B cell (primary cell): ENCODE measurements at regions not wholly inside any gene's neighbourhood (a gene's known extent, or its start where the extent isn't known, plus 50 kb on each side); places are given as distances from the start of the nearest gene placed in this dataset.

ENCODE experiments used
- ATAC-seq: fragments of 200-7000 bp; cut with Tn5 transposase; one replicate; pipeline ENCODE4 v1.10.0; 2021; ENCODE audit warnings: low read depth, mild to moderate bottlenecking, moderate number of reproducible peaks, moderate library complexity
- CTCF ChIA-PET: fragments of 350-600 bp; sonication (Branson Sonifier 250); formaldehyde crosslinking; loops from one replicate; lab custom pipeline; 2021; ENCODE audit warnings: antibody characterized with exemption, inconsistent platforms; lab: Charles Lee
- POLR2A ChIA-PET: fragments of 350-600 bp; sonication (Branson Sonifier 250); formaldehyde crosslinking; loops from one replicate; lab custom pipeline; 2021; ENCODE audit warnings: antibody characterized with exemption; lab: Charles Lee
- DNase-seq: peaks from one replicate; pipeline ENCODE4 v3.0.0; 2013
- H2AFZ ChIP-seq: 2 replicates; pipeline ENCODE4 v1.6.1; 2012; ENCODE audit warnings: mild to moderate bottlenecking, low read depth, low read length; ENCODE audit not compliant: insufficient read depth, poor library complexity, severe bottlenecking
- H3K27ac ChIP-seq, 2 donors: 1 replicate in 1 of 2; 2 replicates in 1 of 2; pipeline ENCODE4 v1.5.1; 2012 to 2013; ENCODE audit warnings: low read length in 2 of 2, mild to moderate bottlenecking in 2 of 2, moderate library complexity in 1 of 2
- H3K27me3 ChIP-seq, 4 experiments: fragments of 200-600 bp in 1 of 4; sonication (generic) in 1 of 4; replicated peaks in 1 of 4; 1 replicate in 2 of 4; 2 replicates in 2 of 4; pipeline versions ENCODE4 v1.6.1 to v1.7.0; 2013 to 2016; ENCODE audit warnings: low read length in 3 of 4, mild to moderate bottlenecking in 2 of 4, mixed read lengths in 1 of 4, moderate library complexity in 1 of 4; ENCODE audit not compliant: insufficient read depth in 4 of 4, control insufficient read depth in 3 of 4; ENCODE audit errors: control extremely low read depth in 1 of 4
- H3K36me3 ChIP-seq, 2 experiments: replicated peaks in 1 of 2; 1 replicate in 1 of 2; 2 replicates in 1 of 2; pipeline versions ENCODE4 v1.6.1 to v1.7.1; 2013; ENCODE audit warnings: low read length in 1 of 2; ENCODE audit not compliant: insufficient read depth in 2 of 2, control insufficient read depth in 1 of 2; ENCODE audit errors: control extremely low read depth in 1 of 2, extremely low read depth in 1 of 2
- H3K4me1 ChIP-seq, 2 donors: fragments of 200-600 bp in 1 of 2; sonication (generic) in 1 of 2; 1 replicate in 1 of 2; 2 replicates in 1 of 2; pipeline versions ENCODE4 v1.5.1 to v1.6.1; 2013 to 2017; ENCODE audit warnings: low read length in 2 of 2; ENCODE audit not compliant: control insufficient read depth in 2 of 2, insufficient read depth in 2 of 2
- H3K4me2 ChIP-seq: replicated peaks from 2 replicates; pipeline ENCODE3; 2012; ENCODE audit warnings: mild to moderate bottlenecking, low read depth, low read length; ENCODE audit not compliant: poor library complexity, severe bottlenecking
- H3K4me3 ChIP-seq, 5 experiments: fragments of 200-600 bp in 1 of 5; sonication (generic) in 1 of 5; 1 replicate in 3 of 5; 2 replicates in 2 of 5; pipeline versions ENCODE4 v1.5.1 to v1.7.0; 2011 to 2016; ENCODE audit warnings: low read length in 4 of 5, mild to moderate bottlenecking in 4 of 5, low read depth in 2 of 5, control low read depth in 1 of 5, moderate library complexity in 1 of 5; ENCODE audit not compliant: insufficient read depth in 1 of 5; ENCODE audit errors: control extremely low read depth in 1 of 5, extremely low read depth in 1 of 5
- H3K79me2 ChIP-seq: fragments of 200-600 bp; sonication (generic); one replicate; pipeline ENCODE4 v1.6.0; 2016; ENCODE audit warnings: low read length; ENCODE audit not compliant: control insufficient read depth, insufficient read depth
- H3K9ac ChIP-seq: fragments of 200-600 bp; sonication (generic); 2 replicates; pipeline ENCODE4 v1.6.1; 2017; ENCODE audit warnings: mild to moderate bottlenecking, low read length, moderate library complexity
- H3K9me3 ChIP-seq, 3 donors: one replicate each; pipeline versions ENCODE4 v1.6.1 to v1.7.1; 2013; ENCODE audit warnings: low read length in 2 of 3; ENCODE audit not compliant: control insufficient read depth in 2 of 3, insufficient read depth in 1 of 3; ENCODE audit errors: control extremely low read depth in 1 of 3
- H4K20me1 ChIP-seq: 2 replicates; pipeline ENCODE4 v1.6.0; 2012; ENCODE audit warnings: mild to moderate bottlenecking, low read length; ENCODE audit not compliant: insufficient read depth, control insufficient read depth, poor library complexity, severe bottlenecking
- H3K27ac Mint-ChIP-seq: one replicate; pipeline ENCODE4 v1.8.0; 2021; ENCODE audit warnings: mixed read lengths
- H3K27me3 Mint-ChIP-seq: one replicate; pipeline ENCODE4 v1.8.0; 2021; ENCODE audit warnings: mixed read lengths
- H3K4me1 Mint-ChIP-seq: one replicate; pipeline ENCODE4 v1.8.0; 2021; ENCODE audit warnings: mixed read lengths
- H3K4me3 Mint-ChIP-seq: one replicate; pipeline ENCODE4 v1.8.0; 2021; ENCODE audit warnings: mixed read lengths
- H3K9me3 Mint-ChIP-seq: one replicate; pipeline ENCODE4 v1.8.0; 2022; ENCODE audit warnings: mixed read lengths; ENCODE audit not compliant: insufficient read depth
- CTCF ChIP-seq: fragments of 200-600 bp; IDR thresholded peaks from one replicate; pipeline ENCODE4 v1.8.0; 2022; ENCODE audit warnings: antibody characterized with exemption, mild to moderate bottlenecking
- EZH2 ChIP-seq: IDR thresholded peaks from 2 replicates; pipeline ENCODE4 v1.6.1; 2012; ENCODE audit warnings: borderline replicate concordance, low read depth, mild to moderate bottlenecking, moderate library complexity, low read length; ENCODE audit not compliant: insufficient read depth, poor library complexity, severe bottlenecking
- WGBS: methylation state at CpG from one replicate; pipeline ENCODE4 v1.1.5; 2013; ENCODE audit warnings: missing lambda C conversion rate; ENCODE audit not compliant: insufficient coverage; 5-methylcytosine and 5-hydroxymethylcytosine counted together
- intact Hi-C: fragments of 100-400 bp; cut with micrococcal nuclease; formaldehyde crosslinking; loops from one replicate; pipeline ENCODE4 v1.10.0; 2022

GRCh38 chr18:61752973-61753372 is 139.8 kb downstream of the RNF152 start:
- intact Hi-C loops = no loop called here
- 76% methylated on average over 4 of the region's 5 CpGs for WGBS

More at GRCh38 chr18:61752973-61753372, 139.8 kb downstream of the RNF152 start:
- Histone ChIP-seq H3K9ac (no peak overlapping the region), H3K79me2 (no peaks in the 10 kb centered on the region), H4K20me1 (no peaks in the 10 kb centered on the region), H3K4me2 (no peak overlapping the region), H3K9me3 (peaks cover 0 to 5% (median 0%) of the 10 kb centered on the region in 3 donors), H3K36me3 (no peaks in the 10 kb centered on the region), H3K27ac (no peak overlapping the region), H3K4me1 (no peaks in the 10 kb centered on the region), H3K4me3 (no peak overlapping the region), H3K27me3 (no peaks in the 10 kb centered on the region), H2AFZ (no peak overlapping the region)
- POLR2A ChIA-PET = no interaction called here
- CTCF ChIA-PET = no interaction called here
- no peak for ATAC-seq
- no peak overlapping the region for H3K27ac Mint-ChIP-seq
- TF ChIP-seq EZH2 = no peak
- no peak for TF ChIP-seq CTCF
- no peak for DNase-seq
- H3K4me1 Mint-ChIP-seq = no peaks in the 10 kb centered on the region
- no peaks in the 10 kb centered on the region for H3K27me3 Mint-ChIP-seq
- H3K4me3 Mint-ChIP-seq = no peak overlapping the region
- peaks cover 2% of the 10 kb centered on the region for H3K9me3 Mint-ChIP-seq
